Stomach (tissue), 8 donors: ENCODE measurements at regions not wholly inside any gene's neighbourhood (a gene's known extent, or its start where the extent isn't known, plus 50 kb on each side); places are given as distances from the start of the nearest gene placed in this dataset.

ENCODE experiments used
- DNase-seq, 2 donors: peaks; one replicate each; pipeline versions ENCODE4 v3.0.0 to v3.0.0-alpha.2; 2013 to 2019
- H3K27ac ChIP-seq, 5 donors: fragments of 200-600 bp in 4 of 5; sonication (generic) in 4 of 5; one replicate each; pipeline ENCODE4 v1.5.1; 2013 to 2019; ENCODE audit warnings: mild to moderate bottlenecking in 1 of 5, moderate library complexity in 1 of 5
- H3K27me3 ChIP-seq, 3 donors: fragments of 200-600 bp; sonication (generic); one replicate each; pipeline ENCODE4 v1.5.1; 2017 to 2019; ENCODE audit warnings: mixed run types in 1 of 3
- H3K36me3 ChIP-seq, 4 donors: fragments of 200-600 bp; sonication (generic); 1 replicate in 3 of 4; 2 replicates in 1 of 4; pipeline ENCODE4 v1.5.1; 2016 to 2019
- H3K4me1 ChIP-seq, 4 donors: fragments of 200-600 bp; sonication (generic); one replicate each; pipeline ENCODE4 v1.5.1; 2016 to 2019
- H3K4me3 ChIP-seq, 4 donors: fragments of 200-600 bp; sonication (generic) in 3 of 4; one replicate each; pipeline ENCODE4 v1.5.1; 2016 to 2019; ENCODE audit warnings: mild to moderate bottlenecking in 1 of 4
- H3K9me3 ChIP-seq, 4 donors: fragments of 200-600 bp; sonication (generic); one replicate each; pipeline ENCODE4 v1.5.1; 2016 to 2019
- CTCF ChIP-seq, 7 experiments: fragments of 450-650 bp in 4 of 7; fragments of 200-600 bp in 3 of 7; sonication (generic) in 3 of 7; IDR thresholded peaks; one replicate each; pipeline ENCODE4 v1.5.1; 2016 to 2019; ENCODE audit warnings: antibody characterized with exemption in 7 of 7, control low read depth in 2 of 7, mild to moderate bottlenecking in 1 of 7
- EP300 ChIP-seq: sonication (generic); formaldehyde crosslinking; IDR thresholded peaks from one replicate; pipeline ENCODE4 v1.6.1; 2017; ENCODE audit warnings: antibody characterized with exemption
- POLR2A ChIP-seq, 4 donors: fragments of 450-650 bp; IDR thresholded peaks; one replicate each; pipeline ENCODE4 v1.6.1; 2016; ENCODE audit warnings: antibody characterized with exemption in 4 of 4, control low read depth in 2 of 4, mild to moderate bottlenecking in 1 of 4, moderate library complexity in 1 of 4
- POLR2AphosphoS5 ChIP-seq, 3 donors: sonication (generic); formaldehyde crosslinking; IDR thresholded peaks; one replicate each; pipeline ENCODE4 v1.6.1; 2016; ENCODE audit warnings: antibody characterized with exemption in 3 of 3
- WGBS, 5 donors: extraction: QIAGEN DNeasy Blood & Tissue Kit in 3 of 5; methylation state at CpG; one replicate each; pipeline versions ENCODE4 v1.1.5 to v1.1.7; 2013 to 2018; 5-methylcytosine and 5-hydroxymethylcytosine counted together
- intact Hi-C: fragments of 100-400 bp; cut with DNase I; formaldehyde crosslinking; loops from one replicate; pipeline ENCODE4 v1.15.1; 2023; ENCODE audit warnings: low total_unique reads
- donor health status: healthy with polysubstance abuse.
- donor health status: Bipolar disorder and iron deficiency.
- donor health status: healthy.

GRCh38 chr17:72423718-72424117 is 302.9 kb downstream of the SOX9 start:
- Histone ChIP-seq H3K4me3 (no peak overlapping the region), H3K9me3 (peaks cover 0 to under 1% (median 0%) of the 10 kb centered on the region in 4 donors), H3K4me1 (peaks cover 18 to 51% (median 40%) of the 10 kb centered on the region in 4 donors), H3K27me3 (no peaks in the 10 kb centered on the region), H3K27ac (no peak overlapping the region), H3K36me3 (peaks cover 0 to 3% (median 0%) of the 10 kb centered on the region in 4 donors)
- DNase-seq, result no peak
- TF ChIP-seq EP300 (no peak), POLR2AphosphoS5 (IDR thresholded peaks at IDR 0.05) (no peak), POLR2A (IDR thresholded peaks at IDR 0.05) (no peak)
- intact Hi-C loops, result no loop called here
- WGBS, 5 donors, result 73 to 95% (median 85%) methylated on average over 14 of the region's 14 CpGs

GRCh38 chr17:72424505-72425117 is 303.8 kb downstream of the SOX9 start:
- 82 to 99% (median 88%) methylated on average over 11 to 12 of the region's 12 CpGs for WGBS, 5 donors
- H3K9me3 ChIP-seq, result no peaks in the 10 kb centered on the region
- no peak overlapping the region for H3K4me3 ChIP-seq
- no peak overlapping the region for H3K27ac ChIP-seq
- no peaks in the 10 kb centered on the region for H3K27me3 ChIP-seq
- peaks cover 0 to 3% (median 0%) of the 10 kb centered on the region in 4 donors for H3K36me3 ChIP-seq
- DNase-seq, result no peak
- peaks cover 18 to 50% (median 39%) of the 10 kb centered on the region in 4 donors for H3K4me1 ChIP-seq
- intact Hi-C loops, result no loop called here
- no peak for TF ChIP-seq EP300
- no peak for TF ChIP-seq POLR2A (IDR thresholded peaks at IDR 0.05)
- TF ChIP-seq POLR2AphosphoS5 (IDR thresholded peaks at IDR 0.05), result no peak
- TF ChIP-seq CTCF (IDR thresholded peaks at IDR 0.05), result no peak

- TF ChIP-seq POLR2AphosphoS5 (IDR thresholded peaks at IDR 0.05) (no peak), POLR2A (IDR thresholded peaks at IDR 0.05) (no peak), EP300 (no peak), CTCF (IDR thresholded peaks at IDR 0.05) (no peak)
- 91 to 96% (median 93%) methylated on average over 7 of the region's 7 CpGs for WGBS, 5 donors
- peaks cover 0 to 3% (median 0%) of the 10 kb centered on the region in 4 donors for H3K36me3 ChIP-seq
- no peak overlapping the region for H3K4me3 ChIP-seq
- H3K4me1 ChIP-seq, result peaks cover 15 to 49% (median 36%) of the 10 kb centered on the region in 4 donors
- H3K27me3 ChIP-seq, result no peaks in the 10 kb centered on the region
- intact Hi-C loops, result no loop called here
- H3K9me3 ChIP-seq, result no peaks in the 10 kb centered on the region
- DNase-seq, result no peak
- no peak overlapping the region for H3K27ac ChIP-seq
Measured at GRCh38 chr17:72425133-72425793, 304.4 kb downstream of the SOX9 start.

- peaks cover 0 to 3% (median 0%) of the 10 kb centered on the region in 4 donors for H3K36me3 ChIP-seq
- intact Hi-C loops, result no loop called here
- DNase-seq, result no peak
- no peaks in the 10 kb centered on the region for H3K9me3 ChIP-seq
- WGBS, 5 donors, result 80 to 98% (median 84%) methylated on average over 4 to 5 of the region's 5 CpGs
- H3K27ac ChIP-seq, result no peak overlapping the region
- TF ChIP-seq CTCF (IDR thresholded peaks at IDR 0.05) (no peak), POLR2AphosphoS5 (IDR thresholded peaks at IDR 0.05) (no peak), POLR2A (IDR thresholded peaks at IDR 0.05) (no peak), EP300 (no peak)
- no peak overlapping the region for H3K4me3 ChIP-seq
- H3K27me3 ChIP-seq, result no peaks in the 10 kb centered on the region
- H3K4me1 ChIP-seq, result peaks cover 9 to 49% (median 33%) of the 10 kb centered on the region in 4 donors
Measured at GRCh38 chr17:72425794-72426168, 305.0 kb downstream of the SOX9 start.

GRCh38 chr17:72426321-72426720 is 305.5 kb downstream of the SOX9 start:
- H3K9me3 ChIP-seq, result no peaks in the 10 kb centered on the region
- H3K36me3 ChIP-seq, result peaks cover 0 to 3% (median 0%) of the 10 kb centered on the region in 4 donors
- TF ChIP-seq POLR2AphosphoS5 (IDR thresholded peaks at IDR 0.05), result no peak
- no peak for TF ChIP-seq EP300
- TF ChIP-seq POLR2A (IDR thresholded peaks at IDR 0.05), result no peak
- no peak for TF ChIP-seq CTCF (IDR thresholded peaks at IDR 0.05)
- H3K27ac ChIP-seq, result no peak overlapping the region
- no peak overlapping the region for H3K4me3 ChIP-seq
- intact Hi-C loops, result no loop called here
- no peaks in the 10 kb centered on the region for H3K27me3 ChIP-seq
- 81 to 95% (median 85%) methylated on average over 4 of the region's 4 CpGs for WGBS, 5 donors
- DNase-seq, result no peak
- H3K4me1 ChIP-seq, result peaks cover 6 to 48% (median 28%) of the 10 kb centered on the region in 4 donors
